Naive thymus-derived CD4-positive, alpha-beta T cell (primary cell): ENCODE measurements at regions not wholly inside any gene's neighbourhood (a gene's known extent, or its start where the extent isn't known, plus 50 kb on each side); places are given as distances from the start of the nearest gene placed in this dataset.
A peak's percentile ranks its signal among the peaks of the same experiment; 100 is the strongest.

ENCODE experiments used
- ATAC-seq: fragments of 150-1000 bp; cut with Tn5 transposase; 2 replicates; pipeline ENCODE4 v1.10.0; 2021; ENCODE audit warnings: mild to moderate bottlenecking, moderate library complexity
- CTCF ChIA-PET: fragments of 350-600 bp; sonication (Branson Sonifier 250); formaldehyde crosslinking; loops from one replicate; lab custom pipeline; 2021; ENCODE audit warnings: antibody characterized with exemption; lab: Charles Lee
- POLR2A ChIA-PET: fragments of 350-600 bp; sonication (Branson Sonifier 250); formaldehyde crosslinking; loops from one replicate; lab custom pipeline; 2021; ENCODE audit warnings: antibody characterized with exemption, inconsistent platforms; lab: Charles Lee
- DNase-seq, 9 donors: peaks; one replicate each; pipeline versions ENCODE4 v3.0.0 to v3.0.0-alpha.2; 2020 to 2022; ENCODE audit warnings: mixed read lengths in 1 of 9
- H3K27ac ChIP-seq: one replicate; pipeline ENCODE4 v1.7.0; 2013; ENCODE audit warnings: mild to moderate bottlenecking, low read depth, low read length, moderate library complexity
- H3K27me3 ChIP-seq, 2 donors: one replicate each; pipeline ENCODE4 v1.7.0; 2013; ENCODE audit warnings: low read length in 2 of 2, mild to moderate bottlenecking in 2 of 2, moderate library complexity in 2 of 2; ENCODE audit not compliant: control insufficient read depth in 2 of 2, insufficient read depth in 2 of 2
- H3K36me3 ChIP-seq, 3 experiments: 1 replicate in 2 of 3; 2 replicates in 1 of 3; pipeline ENCODE4 v1.7.0; 2013; ENCODE audit warnings: low read length in 3 of 3, mild to moderate bottlenecking in 3 of 3, moderate library complexity in 1 of 3; ENCODE audit not compliant: insufficient read depth in 3 of 3, control insufficient read depth in 2 of 3
- H3K4me1 ChIP-seq, 2 donors: one replicate each; pipeline ENCODE4 v1.7.0; 2013; ENCODE audit warnings: low read length in 2 of 2, mild to moderate bottlenecking in 2 of 2, moderate library complexity in 1 of 2; ENCODE audit not compliant: control insufficient read depth in 2 of 2, insufficient read depth in 2 of 2
- H3K4me3 ChIP-seq: 2 replicates; pipeline ENCODE4 v1.7.0; 2013; ENCODE audit warnings: mild to moderate bottlenecking, low read length
- H3K9me3 ChIP-seq, 3 experiments: 1 replicate in 2 of 3; 2 replicates in 1 of 3; pipeline ENCODE4 v1.7.0; 2013; ENCODE audit warnings: low read length in 3 of 3; ENCODE audit not compliant: control insufficient read depth in 2 of 3
- H3K27ac Mint-ChIP-seq, 9 donors: one replicate each; pipeline ENCODE4 v1.8.0; 2020 to 2022; ENCODE audit warnings: mixed read lengths in 9 of 9, mild to moderate bottlenecking in 8 of 9, moderate library complexity in 5 of 9, inconsistent platforms in 2 of 9
- H3K27me3 Mint-ChIP-seq, 5 donors: one replicate each; pipeline ENCODE4 v1.8.0; 2021 to 2022; ENCODE audit warnings: mixed read lengths in 5 of 5, mild to moderate bottlenecking in 1 of 5
- H3K36me3 Mint-ChIP-seq, 5 donors: one replicate each; pipeline ENCODE4 v1.8.0; 2020 to 2022; ENCODE audit warnings: mixed read lengths in 5 of 5, mild to moderate bottlenecking in 3 of 5, inconsistent platforms in 1 of 5
- H3K4me1 Mint-ChIP-seq, 7 donors: one replicate each; pipeline ENCODE4 v1.8.0; 2020 to 2022; ENCODE audit warnings: mixed read lengths in 7 of 7, mild to moderate bottlenecking in 3 of 7, inconsistent platforms in 1 of 7
- H3K4me3 Mint-ChIP-seq, 10 donors: one replicate each; pipeline ENCODE4 v1.8.0; 2020 to 2022; ENCODE audit warnings: mild to moderate bottlenecking in 10 of 10, mixed read lengths in 10 of 10, moderate library complexity in 6 of 10, inconsistent platforms in 2 of 10
- H3K9me3 Mint-ChIP-seq, 11 donors: one replicate each; pipeline ENCODE4 v1.8.0; 2020 to 2022; ENCODE audit warnings: mixed read lengths in 11 of 11, mild to moderate bottlenecking in 4 of 11, inconsistent platforms in 1 of 11, moderate library complexity in 1 of 11
- intact Hi-C, 2 donors: fragments of 100-400 bp; cut with micrococcal nuclease; formaldehyde crosslinking; loops; one replicate each; pipeline ENCODE4 v1.15.1; 2023

DNA sequence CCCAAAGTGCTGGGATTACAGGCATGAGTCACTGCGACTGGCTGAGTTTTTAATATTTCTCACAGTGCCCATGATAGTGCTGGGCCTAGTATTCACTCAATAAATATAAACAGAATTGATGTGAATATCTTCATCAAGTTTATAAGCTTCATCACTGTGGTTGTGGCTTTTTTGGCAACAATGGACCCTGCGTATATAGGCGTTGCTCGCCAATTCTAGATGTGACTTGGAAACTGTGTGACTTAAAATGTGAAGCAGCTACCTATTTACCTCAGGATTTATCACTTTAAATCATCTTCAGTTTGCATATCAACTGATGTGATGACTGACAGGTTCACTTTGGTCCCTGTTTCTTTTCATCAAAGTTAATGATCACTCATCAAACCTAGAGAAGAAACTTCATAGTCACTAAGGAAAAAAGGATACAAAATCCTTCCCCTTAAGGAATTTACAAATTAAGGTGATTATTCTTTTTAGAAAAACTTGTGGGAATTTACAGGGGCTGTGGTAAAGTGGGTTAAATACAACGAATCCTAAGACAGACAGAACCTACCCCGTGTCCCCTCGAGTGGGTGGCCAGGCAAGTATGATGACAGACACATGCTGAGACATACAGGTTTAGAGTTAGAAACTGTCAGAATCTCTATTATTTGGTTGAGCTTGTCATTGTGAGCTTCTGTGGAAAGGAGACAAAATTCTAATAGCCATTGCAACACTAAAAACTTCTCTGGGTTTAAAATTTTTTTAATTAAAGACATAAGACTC lies 101.3 kb downstream of the AKAP11 start:
- no peaks in the 10 kb centered on the region for H3K36me3 ChIP-seq
- no peaks in the 10 kb centered on the region for H3K27me3 ChIP-seq
- H3K4me1 ChIP-seq = peaks cover 12 to 13% of the 10 kb centered on the region in 2 donors
- Mint-ChIP-seq H3K27me3 (peaks cover 0 to 4% (median 0%) of the 10 kb centered on the region in 5 donors), H3K9me3 (peaks cover 0 to 5% (median 0%) of the 10 kb centered on the region in 11 donors), H3K36me3 (peaks cover 0 to 5% (median 0%) of the 10 kb centered on the region in 5 donors), H3K27ac (no peak overlapping the region), H3K4me3 (no peak overlapping the region), H3K4me1 (peaks cover 14 to 58% (median 33%) of the 10 kb centered on the region in 7 donors)
- H3K27ac ChIP-seq = no peak overlapping the region
- H3K9me3 ChIP-seq = no peaks in the 10 kb centered on the region
- H3K4me3 ChIP-seq = no peak overlapping the region
- intact Hi-C loops = no loop called here
- CTCF ChIA-PET = no interaction called here
- ATAC-seq = no peak
- POLR2A ChIA-PET = interaction anchor here (0.6 to 1.0 kb wide), 3 partner anchors 18 to 1445 kb away, joined by 3 to 5 read pairs (median 3); no protein-coding TSS in a partner anchor
- no peak for DNase-seq

DNA sequence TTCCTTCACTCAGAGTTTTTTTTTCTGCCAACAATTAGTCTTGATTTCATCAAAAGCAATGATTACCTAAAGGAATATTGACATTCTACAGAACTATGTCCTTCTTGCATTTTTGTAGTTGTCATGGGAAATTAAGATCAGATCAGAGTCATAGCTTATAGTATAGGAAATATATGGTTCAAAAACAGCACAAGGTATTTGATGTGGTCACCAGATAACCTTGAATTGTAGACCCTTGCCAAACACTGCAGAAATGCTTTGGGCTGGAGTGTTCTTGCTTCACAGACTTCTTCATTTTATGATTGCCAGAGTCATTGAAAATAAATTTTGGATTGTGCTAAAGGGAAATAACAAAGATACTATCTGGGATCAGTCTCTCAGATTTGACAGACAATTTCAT lies 103.7 kb downstream of the AKAP11 start:
- peaks cover 0 to 5% (median 0%) of the 10 kb centered on the region in 5 donors for H3K36me3 Mint-ChIP-seq
- Histone ChIP-seq H3K9me3 (no peaks in the 10 kb centered on the region), H3K36me3 (no peaks in the 10 kb centered on the region), H3K27ac (no peak overlapping the region), H3K4me3 (no peak overlapping the region), H3K27me3 (no peaks in the 10 kb centered on the region), H3K4me1 (peaks cover 15 to 17% of the 10 kb centered on the region in 2 donors)
- H3K4me1 Mint-ChIP-seq = peaks cover 16 to 61% (median 31%) of the 10 kb centered on the region in 7 donors
- H3K27ac Mint-ChIP-seq = peak overlapping the region in 1 of 9 donors; percentile 61
- peaks cover 0 to 5% (median 0%) of the 10 kb centered on the region in 11 donors for H3K9me3 Mint-ChIP-seq
- ChIA-PET POLR2A (interaction anchor here (1.3 kb wide), 1 partner anchor 20 kb away, joined by 3 read pairs; no protein-coding TSS in a partner anchor), CTCF (no interaction called here)
- DNase-seq (no peak), ATAC-seq (no peak)
- peaks cover 0 to 4% (median 0%) of the 10 kb centered on the region in 5 donors for H3K27me3 Mint-ChIP-seq
- no peak overlapping the region for H3K4me3 Mint-ChIP-seq
- intact Hi-C loops = loop anchor here in 1 of 2 donors (2.0 kb wide), 1 partner anchor 47 kb away; no protein-coding TSS in a partner anchor

DNA sequence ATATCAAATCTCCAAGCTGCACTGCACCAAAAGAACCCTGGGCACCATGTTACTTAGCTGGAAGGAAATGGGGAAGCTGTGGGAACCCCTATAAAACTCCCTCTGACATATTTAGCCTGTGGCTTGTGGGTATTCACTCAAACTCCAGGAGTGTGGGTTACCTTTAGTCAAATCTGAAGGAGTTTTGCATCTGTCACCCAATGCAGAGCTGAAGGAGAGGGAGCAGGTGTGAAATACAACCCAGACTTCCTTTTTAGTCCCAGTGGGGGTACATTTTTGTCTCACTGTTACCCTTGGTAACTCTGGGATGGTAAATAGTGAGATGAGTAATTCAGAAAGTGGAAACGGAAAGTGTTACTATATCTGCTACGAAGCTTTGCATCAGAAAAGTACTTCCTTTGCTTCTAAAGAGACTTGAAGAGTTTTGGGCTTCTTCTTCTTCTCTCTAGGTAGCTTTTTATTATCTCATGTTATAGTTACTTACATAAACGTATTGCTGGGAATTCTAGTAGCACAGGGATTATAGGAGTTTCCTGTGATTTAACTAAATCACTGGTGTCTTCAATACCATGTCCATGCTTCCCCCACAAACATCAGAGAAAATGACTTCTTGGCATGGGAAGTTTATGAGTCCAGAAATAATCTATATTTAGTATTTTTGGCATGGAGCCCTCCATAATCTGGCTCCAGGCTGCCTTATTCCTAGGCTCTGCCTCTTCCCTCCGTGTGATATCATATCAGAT lies 105.9 kb downstream of the AKAP11 start:
- no peak overlapping the region for H3K4me3 ChIP-seq
- H3K27ac ChIP-seq = peak overlapping the region; percentile 19
- intact Hi-C loops = loop anchor here in 1 of 2 donors (1.0 to 2.0 kb wide), 5 partner anchors 15 to 107 kb away; no protein-coding TSS in a partner anchor
- H3K9me3 ChIP-seq = no peaks in the 10 kb centered on the region
- ChIA-PET POLR2A (no interaction called here), CTCF (no interaction called here)
- Mint-ChIP-seq H3K27me3 (no peaks in the 10 kb centered on the region), H3K9me3 (peaks cover 0 to 13% (median 0%) of the 10 kb centered on the region in 11 donors), H3K4me1 (peaks cover 10 to 61% (median 29%) of the 10 kb centered on the region in 7 donors), H3K4me3 (peak overlapping the region in 5 of 10 donors; percentile 16 to 63 (median 33)), H3K27ac (peak overlapping the region in 6 of 9 donors; percentile 33 to 92 (median 55)), H3K36me3 (peaks cover 0 to 13% (median 0%) of the 10 kb centered on the region in 5 donors)
- peaks cover 17 to 18% of the 10 kb centered on the region in 2 donors for H3K4me1 ChIP-seq
- ATAC-seq (peak; percentile 83), DNase-seq (peak in 2 of 9 donors; percentile 28 to 56)
- H3K27me3 ChIP-seq = no peaks in the 10 kb centered on the region
- H3K36me3 ChIP-seq = no peaks in the 10 kb centered on the region

DNA sequence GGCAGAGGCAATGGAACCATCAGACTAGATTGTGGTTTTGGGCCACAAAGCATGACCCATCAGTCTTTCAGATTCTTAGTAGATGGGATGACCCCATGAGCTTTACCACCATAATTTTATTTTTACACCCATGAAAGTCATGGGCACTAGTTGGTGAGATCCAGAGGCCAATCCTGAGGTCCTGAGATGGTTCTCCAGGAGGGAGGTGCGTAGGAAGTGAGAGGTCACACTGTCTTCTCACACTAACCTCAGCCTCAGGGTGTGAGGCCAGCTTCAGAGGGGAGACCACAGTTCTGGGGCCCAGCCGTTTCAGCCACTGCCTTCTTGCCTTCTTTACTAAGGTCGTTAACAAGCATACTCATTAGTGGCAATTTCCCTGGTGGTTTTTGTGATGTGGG lies 106.4 kb downstream of the AKAP11 start:
- ChIA-PET POLR2A (no interaction called here), CTCF (no interaction called here)
- DNase-seq = no peak
- Histone ChIP-seq H3K9me3 (no peaks in the 10 kb centered on the region), H3K4me3 (no peak overlapping the region), H3K27ac (no peak overlapping the region), H3K4me1 (peaks cover 17 to 18% of the 10 kb centered on the region in 2 donors), H3K27me3 (no peaks in the 10 kb centered on the region), H3K36me3 (no peaks in the 10 kb centered on the region)
- Mint-ChIP-seq H3K4me1 (peaks cover 10 to 61% (median 29%) of the 10 kb centered on the region in 7 donors), H3K9me3 (peaks cover 0 to 13% (median 0%) of the 10 kb centered on the region in 11 donors), H3K27me3 (no peaks in the 10 kb centered on the region), H3K27ac (peak overlapping the region in 2 of 9 donors; percentile 36 to 92), H3K4me3 (peak overlapping the region in 1 of 10 donors; percentile 57), H3K36me3 (peaks cover 0 to 15% (median 0%) of the 10 kb centered on the region in 5 donors)
- no peak for ATAC-seq
- intact Hi-C loops = no loop called here

DNA sequence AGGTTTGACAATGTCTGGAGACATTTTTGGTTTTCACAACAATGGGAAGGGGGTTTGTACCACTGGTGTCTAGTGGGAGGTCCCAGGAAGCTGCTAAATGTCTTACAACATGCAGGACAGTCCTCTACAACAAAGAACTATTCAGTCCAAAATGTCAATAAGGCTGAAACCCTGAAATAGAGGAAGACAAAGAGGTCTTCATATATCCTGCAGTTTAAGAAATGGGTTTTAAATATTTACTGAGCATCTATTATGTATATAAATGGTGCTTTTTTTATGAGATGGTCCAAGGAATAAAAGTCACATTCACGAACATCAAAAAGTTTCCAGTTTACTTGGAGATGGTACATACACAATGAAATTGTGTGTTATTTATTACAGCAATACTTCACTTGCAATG lies 107.3 kb downstream of the AKAP11 start:
- POLR2A ChIA-PET = no interaction called here
- peaks cover 0 to 15% (median 0%) of the 10 kb centered on the region in 5 donors for H3K36me3 Mint-ChIP-seq

DNA sequence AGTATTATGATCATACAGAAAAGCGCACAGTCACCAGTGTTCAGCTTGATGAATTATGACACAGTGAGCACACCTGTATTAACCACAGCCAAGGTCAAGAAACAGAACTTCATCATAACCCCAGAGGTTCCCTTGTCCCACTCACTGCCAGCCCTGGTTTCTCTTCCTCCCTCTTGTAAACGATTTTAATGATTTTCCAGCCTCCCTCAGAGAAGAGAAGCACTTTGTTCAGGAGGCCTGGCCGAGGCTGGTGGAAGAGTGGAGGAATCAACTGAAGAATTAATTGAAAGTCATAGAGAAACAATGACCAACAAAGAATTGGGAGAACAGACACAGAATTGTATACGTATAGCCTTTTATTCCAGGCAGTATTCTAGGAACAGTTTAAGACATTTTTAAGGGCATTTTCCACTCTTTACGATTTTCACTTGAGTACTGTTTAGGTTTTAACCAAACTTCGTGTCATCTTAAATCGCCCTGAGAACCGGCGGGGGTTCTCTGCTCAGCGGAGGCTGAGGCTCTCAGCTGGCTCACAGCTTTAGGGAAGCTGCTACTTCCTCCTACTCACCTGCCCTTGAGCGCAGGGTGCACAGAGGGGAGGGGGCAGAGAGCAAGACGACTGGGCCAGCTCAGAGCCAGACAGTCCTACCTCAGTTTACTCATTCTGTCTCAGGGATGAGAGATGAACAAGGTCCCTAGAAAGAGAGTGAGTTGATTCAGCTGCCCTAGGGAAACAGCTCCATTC lies 108.6 kb downstream of the AKAP11 start:
- no peak for ATAC-seq
- H3K27ac Mint-ChIP-seq = peak overlapping the region in 1 of 9 donors; percentile 68
- ChIA-PET CTCF (no interaction called here), POLR2A (interaction anchor here (0.7 kb wide), 1 partner anchor 108 kb away, joined by 5 read pairs; no protein-coding TSS in a partner anchor)
- peaks cover 10 to 54% (median 26%) of the 10 kb centered on the region in 7 donors for H3K4me1 Mint-ChIP-seq
- H3K27me3 ChIP-seq = no peaks in the 10 kb centered on the region
- no peak for DNase-seq
- H3K36me3 ChIP-seq = no peaks in the 10 kb centered on the region
- H3K27me3 Mint-ChIP-seq = no peaks in the 10 kb centered on the region
- H3K36me3 Mint-ChIP-seq = peaks cover 0 to 21% (median 0%) of the 10 kb centered on the region in 5 donors
- H3K4me1 ChIP-seq = peaks cover 17 to 18% of the 10 kb centered on the region in 2 donors
- peak overlapping the region in 7 of 10 donors; percentile 7 to 56 (median 34) for H3K4me3 Mint-ChIP-seq
- peaks cover 0 to 12% (median 3%) of the 10 kb centered on the region in 11 donors for H3K9me3 Mint-ChIP-seq
- no peaks in the 10 kb centered on the region for H3K9me3 ChIP-seq
- no peak overlapping the region for H3K4me3 ChIP-seq
- intact Hi-C loops = no loop called here
- no peak overlapping the region for H3K27ac ChIP-seq

More for the DNA sequence above, 107.3 kb downstream of the AKAP11 start:
- Mint-ChIP-seq H3K4me3 (no peak overlapping the region), H3K9me3 (peaks cover 0 to 11% (median 2%) of the 10 kb centered on the region in 11 donors), H3K27me3 (no peaks in the 10 kb centered on the region), H3K4me1 (peaks cover 10 to 59% (median 29%) of the 10 kb centered on the region in 7 donors), H3K27ac (peak overlapping the region in 3 of 9 donors; percentile 13 to 92 (median 46))
- H3K27me3 ChIP-seq = no peaks in the 10 kb centered on the region
- CTCF ChIA-PET = no interaction called here
- no peaks in the 10 kb centered on the region for H3K9me3 ChIP-seq
- no peak for ATAC-seq
- intact Hi-C loops = loop anchor here in 1 of 2 donors (1.0 kb wide), 1 partner anchor 14 kb away; no protein-coding TSS in a partner anchor
- H3K4me3 ChIP-seq = no peak overlapping the region
- H3K36me3 ChIP-seq = no peaks in the 10 kb centered on the region
- H3K27ac ChIP-seq = no peak overlapping the region
- no peak for DNase-seq
- H3K4me1 ChIP-seq = peaks cover 17 to 18% of the 10 kb centered on the region in 2 donors
